22Rv1 (cell line): ENCODE measurements at regions not wholly inside any gene's neighbourhood (a gene's known extent, or its start where the extent isn't known, plus 50 kb on each side); places are given as distances from the start of the nearest gene placed in this dataset.

Experiments used
- ZFX ChIP-seq: fragments of 450-650 bp; IDR thresholded peaks from 2 replicates; pipeline ENCODE4 v1.6.1; 2017; ENCODE audit warnings: antibody characterized with exemption, borderline replicate concordance
- TF ChIP-seq, protein P1 (sequence below): fragments of 450-650 bp; IDR thresholded peaks from 2 replicates; pipeline ENCODE4 v1.5.1; 2017; ENCODE audit warnings: mild to moderate bottlenecking

- no peak for TF ChIP-seq ZFX
- TF ChIP-seq, protein P1, sequence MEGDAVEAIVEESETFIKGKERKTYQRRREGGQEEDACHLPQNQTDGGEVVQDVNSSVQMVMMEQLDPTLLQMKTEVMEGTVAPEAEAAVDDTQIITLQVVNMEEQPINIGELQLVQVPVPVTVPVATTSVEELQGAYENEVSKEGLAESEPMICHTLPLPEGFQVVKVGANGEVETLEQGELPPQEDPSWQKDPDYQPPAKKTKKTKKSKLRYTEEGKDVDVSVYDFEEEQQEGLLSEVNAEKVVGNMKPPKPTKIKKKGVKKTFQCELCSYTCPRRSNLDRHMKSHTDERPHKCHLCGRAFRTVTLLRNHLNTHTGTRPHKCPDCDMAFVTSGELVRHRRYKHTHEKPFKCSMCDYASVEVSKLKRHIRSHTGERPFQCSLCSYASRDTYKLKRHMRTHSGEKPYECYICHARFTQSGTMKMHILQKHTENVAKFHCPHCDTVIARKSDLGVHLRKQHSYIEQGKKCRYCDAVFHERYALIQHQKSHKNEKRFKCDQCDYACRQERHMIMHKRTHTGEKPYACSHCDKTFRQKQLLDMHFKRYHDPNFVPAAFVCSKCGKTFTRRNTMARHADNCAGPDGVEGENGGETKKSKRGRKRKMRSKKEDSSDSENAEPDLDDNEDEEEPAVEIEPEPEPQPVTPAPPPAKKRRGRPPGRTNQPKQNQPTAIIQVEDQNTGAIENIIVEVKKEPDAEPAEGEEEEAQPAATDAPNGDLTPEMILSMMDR = no peak
Observed at GRCh38 chr2:56542213-56542612, 358.4 kb downstream of the CCDC85A start.
